GM10248 (cell line): ENCODE measurements at regions not wholly inside any gene's neighbourhood (a gene's known extent, or its start where the extent isn't known, plus 50 kb on each side); places are given as distances from the start of the nearest gene placed in this dataset.

Experiments used
- CTCF ChIA-PET: fragments of 300-600 bp; sonication (Branson Sonifier 250); formaldehyde crosslinking; extraction: SDS; loops from one replicate; lab custom pipeline; 2021; ENCODE audit warnings: antibody characterized with exemption; lab: Yijun Ruan, JAX
- POLR2A ChIA-PET: fragments of 350-650 bp; sonication (Branson Sonifier 250); formaldehyde crosslinking; extraction: SDS; loops from one replicate; lab custom pipeline; 2020; ENCODE audit warnings: antibody characterized with exemption; lab: Yijun Ruan, JAX
- DNase-seq: peaks from one replicate; pipeline ENCODE4 v3.0.0; 2012; ENCODE audit errors: extremely low spot score
- TF ChIP-seq, protein P1 (sequence below): IDR thresholded peaks from 2 replicates; pipeline ENCODE4 v1.5.1; 2012; ENCODE audit warnings: mild to moderate bottlenecking, low read depth; ENCODE audit errors: extremely low read depth, missing control alignments, control extremely low read depth

DNA sequence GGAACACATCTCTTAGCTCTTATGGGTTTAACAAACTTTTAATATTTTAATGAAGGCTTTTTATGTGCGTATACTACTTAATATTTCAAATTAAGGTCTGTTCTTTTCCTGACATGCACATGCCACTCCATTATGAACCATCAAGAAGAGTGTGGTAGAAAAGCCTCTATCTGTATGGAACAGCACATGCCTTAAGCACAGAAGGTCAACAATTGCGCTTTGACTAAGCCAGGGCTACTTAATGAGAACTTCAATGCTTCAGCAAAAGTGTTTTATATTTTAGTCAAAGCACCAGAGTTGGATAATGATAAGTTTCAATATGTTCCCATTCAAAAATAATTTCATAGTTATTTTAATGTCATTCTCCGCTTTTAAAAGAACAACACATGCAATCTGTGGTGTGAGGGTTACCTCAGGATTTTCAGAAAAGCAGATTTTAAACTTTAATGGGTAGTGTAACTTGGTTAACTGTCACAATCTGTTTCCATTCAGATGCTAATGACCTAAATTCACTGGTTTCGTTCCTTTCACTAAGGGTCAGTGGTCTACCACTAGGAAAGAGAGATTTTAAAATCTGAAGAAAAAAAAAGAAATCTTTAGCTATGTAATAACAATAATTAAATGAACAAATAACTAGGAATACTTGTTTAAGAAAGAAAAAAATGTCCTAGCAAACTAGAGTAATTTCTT is 193.4 kb upstream of the NOVA1 start:
- ChIA-PET POLR2A (no interaction called here), CTCF (interaction anchor here (1.2 kb wide), 1 partner anchor 25 kb away, joined by 3 read pairs; no protein-coding TSS in a partner anchor)
- TF ChIP-seq, protein P1, sequence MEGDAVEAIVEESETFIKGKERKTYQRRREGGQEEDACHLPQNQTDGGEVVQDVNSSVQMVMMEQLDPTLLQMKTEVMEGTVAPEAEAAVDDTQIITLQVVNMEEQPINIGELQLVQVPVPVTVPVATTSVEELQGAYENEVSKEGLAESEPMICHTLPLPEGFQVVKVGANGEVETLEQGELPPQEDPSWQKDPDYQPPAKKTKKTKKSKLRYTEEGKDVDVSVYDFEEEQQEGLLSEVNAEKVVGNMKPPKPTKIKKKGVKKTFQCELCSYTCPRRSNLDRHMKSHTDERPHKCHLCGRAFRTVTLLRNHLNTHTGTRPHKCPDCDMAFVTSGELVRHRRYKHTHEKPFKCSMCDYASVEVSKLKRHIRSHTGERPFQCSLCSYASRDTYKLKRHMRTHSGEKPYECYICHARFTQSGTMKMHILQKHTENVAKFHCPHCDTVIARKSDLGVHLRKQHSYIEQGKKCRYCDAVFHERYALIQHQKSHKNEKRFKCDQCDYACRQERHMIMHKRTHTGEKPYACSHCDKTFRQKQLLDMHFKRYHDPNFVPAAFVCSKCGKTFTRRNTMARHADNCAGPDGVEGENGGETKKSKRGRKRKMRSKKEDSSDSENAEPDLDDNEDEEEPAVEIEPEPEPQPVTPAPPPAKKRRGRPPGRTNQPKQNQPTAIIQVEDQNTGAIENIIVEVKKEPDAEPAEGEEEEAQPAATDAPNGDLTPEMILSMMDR: no peak
- DNase-seq: no peak

DNA sequence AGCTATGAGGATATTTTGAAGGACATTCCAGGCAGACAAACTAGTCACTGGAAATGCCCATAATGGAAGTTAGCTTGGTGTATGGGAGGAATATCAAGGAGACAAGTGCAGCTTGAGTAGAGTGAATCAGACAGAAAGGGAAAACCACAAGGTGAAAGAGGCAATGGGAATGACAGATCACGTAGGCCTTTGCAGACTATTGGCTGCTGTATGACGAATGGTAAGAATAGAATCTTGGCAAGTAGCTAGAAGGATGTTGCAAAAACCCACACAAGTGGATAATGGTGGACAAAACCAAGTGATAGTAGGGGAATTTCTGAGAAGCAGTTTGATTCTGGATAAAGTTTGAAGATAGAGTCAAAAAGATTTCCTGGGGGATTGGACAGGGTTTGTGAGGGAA is 196.9 kb upstream of the NOVA1 start:
- POLR2A ChIA-PET: no interaction called here
- CTCF ChIA-PET: no interaction called here
- no peak for DNase-seq
- TF ChIP-seq, protein P1: no peak

DNA sequence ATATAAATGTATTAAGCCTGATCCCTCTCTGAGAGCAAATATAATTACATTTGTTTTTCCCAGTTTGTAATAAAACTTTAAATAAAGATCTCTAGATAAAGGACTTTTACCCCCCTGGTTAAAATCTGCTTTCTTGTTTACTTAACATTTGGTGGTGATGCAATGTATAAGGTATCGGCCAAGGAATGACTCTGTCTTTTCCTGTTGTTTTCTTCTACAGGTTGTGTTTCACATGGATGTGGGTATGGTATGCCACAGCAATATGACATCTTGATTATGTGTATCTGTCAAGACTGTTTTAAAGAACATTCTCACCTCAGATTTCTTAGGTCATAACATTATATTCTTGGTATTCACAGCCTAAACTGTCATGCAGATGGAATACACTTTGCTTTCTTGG is 210.6 kb upstream of the NOVA1 start:
- no peak for DNase-seq
- ChIA-PET POLR2A (no interaction called here), CTCF (interaction anchor here (1.1 kb wide), 2 partner anchors 19 to 32 kb away, joined by 3 to 5 read pairs; no protein-coding TSS in a partner anchor)

DNA sequence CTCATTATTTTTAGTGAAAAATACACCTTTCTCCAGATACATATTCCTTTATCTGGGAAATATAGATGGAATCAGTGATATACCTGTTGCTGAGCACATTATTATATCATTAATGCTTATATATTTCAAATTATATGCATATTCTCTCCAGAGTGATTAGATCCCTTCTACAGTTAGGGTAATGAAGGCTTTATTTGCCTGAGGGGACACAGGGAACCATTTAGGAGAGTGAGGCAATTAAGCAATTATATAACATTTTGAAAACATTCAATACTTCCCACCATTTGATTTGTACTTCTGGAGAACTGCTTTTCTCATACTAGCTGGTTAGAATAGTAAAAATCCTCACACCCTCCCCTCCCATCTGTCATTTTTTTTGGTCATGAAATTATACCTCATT is 212.8 kb upstream of the NOVA1 start:
- POLR2A ChIA-PET: no interaction called here
- CTCF ChIA-PET: no interaction called here
- DNase-seq: no peak
- TF ChIP-seq, protein P1: no peak

More for the DNA sequence above, 210.6 kb upstream of the NOVA1 start:
- TF ChIP-seq, protein P1: no peak

DNA sequence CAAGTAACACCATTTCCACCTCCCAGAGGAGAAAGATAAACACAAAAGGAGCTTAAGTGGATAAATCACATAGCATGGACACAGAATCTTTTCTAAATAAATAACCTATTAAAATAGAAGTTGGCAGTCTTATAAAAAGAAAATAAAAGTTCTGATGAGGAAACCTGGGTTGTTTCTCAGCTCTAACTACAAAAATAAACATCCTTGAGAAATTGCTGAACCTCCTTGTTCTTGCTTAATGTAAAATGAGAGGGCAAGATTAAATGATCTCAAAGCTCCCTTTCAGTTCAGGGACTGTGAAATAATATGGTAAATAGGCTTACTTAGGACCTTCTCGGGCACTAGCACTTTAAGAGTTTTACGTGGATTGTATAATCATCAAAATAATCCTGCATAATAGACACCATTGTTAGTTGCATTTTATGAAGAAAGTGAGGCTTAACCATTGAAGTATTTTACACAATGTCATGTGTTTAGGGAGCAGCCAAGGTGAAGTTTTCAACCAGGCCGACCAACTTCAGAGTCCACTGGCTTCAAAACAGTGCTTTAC is 214.0 kb upstream of the NOVA1 start:
- no peak for DNase-seq
- POLR2A ChIA-PET: no interaction called here
- TF ChIP-seq, protein P1: no peak
- CTCF ChIA-PET: no interaction called here

DNA sequence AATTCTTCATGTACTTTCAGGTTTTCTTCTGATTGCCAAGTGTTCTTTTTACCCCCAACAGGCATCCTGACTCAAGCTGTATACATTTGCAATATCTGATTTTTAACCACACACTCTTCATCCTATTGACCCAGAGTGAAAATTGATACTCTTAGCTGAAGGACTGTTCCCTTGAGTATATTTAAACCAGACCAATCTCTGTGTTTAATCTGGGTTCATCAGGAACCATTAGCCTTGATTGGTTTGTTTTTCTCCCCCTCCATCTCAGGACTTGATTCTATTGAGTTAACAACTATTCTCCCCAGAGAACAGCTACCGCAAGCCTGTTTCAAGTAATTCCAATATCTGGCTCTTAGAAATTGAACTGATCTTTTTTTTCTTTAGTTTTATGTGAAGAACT is 222.3 kb upstream of the NOVA1 start:
- ChIA-PET POLR2A (no interaction called here), CTCF (no interaction called here)
- TF ChIP-seq, protein P1: no peak
- DNase-seq: no peak
